ENCODE measurements at regions not wholly inside any gene's neighbourhood (a gene's known extent, or its start where the extent isn't known, plus 50 kb on each side); places are given as distances from the start of the nearest gene placed in this dataset.
"Not testable (repeated sequence)": the region's sequence is repeated elsewhere in the genome, so short reads cannot be mapped to it uniquely, and the experiment has no call there.

DNA sequence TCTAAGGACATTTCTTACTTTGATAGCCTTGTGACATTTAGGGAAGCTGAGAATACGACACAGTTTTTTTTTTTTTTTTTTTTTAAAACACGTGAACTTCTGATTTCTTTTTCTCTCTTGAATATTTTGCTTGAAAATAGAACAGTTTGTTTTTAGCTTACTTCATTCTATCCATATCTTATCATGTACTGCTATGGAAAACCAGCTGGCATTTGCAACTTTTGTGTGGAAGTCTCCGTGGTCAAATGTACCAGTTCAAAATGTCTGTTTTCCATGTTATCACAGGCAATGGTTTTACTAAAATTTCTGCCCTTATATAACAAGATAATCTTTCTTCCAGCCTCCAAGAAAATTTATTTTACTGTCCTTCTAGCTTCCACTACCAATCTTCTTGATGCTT lies 821.6 kb downstream of the DNAJB9 start:
- H3K4me3 Mint-ChIP-seq = no peak overlapping the region
- H3K27me3 Mint-ChIP-seq = no peaks in the 10 kb centered on the region
- no peak for DNase-seq
- no peaks in the 10 kb centered on the region for H3K9me3 Mint-ChIP-seq
- H3K4me1 Mint-ChIP-seq = no peaks in the 10 kb centered on the region
- no peaks in the 10 kb centered on the region for H3K36me3 Mint-ChIP-seq (ENCODE audit: low read depth)
- intact Hi-C loops (cut with micrococcal nuclease) = no loop called here
- no peak overlapping the region for H3K27ac Mint-ChIP-seq

DNA sequence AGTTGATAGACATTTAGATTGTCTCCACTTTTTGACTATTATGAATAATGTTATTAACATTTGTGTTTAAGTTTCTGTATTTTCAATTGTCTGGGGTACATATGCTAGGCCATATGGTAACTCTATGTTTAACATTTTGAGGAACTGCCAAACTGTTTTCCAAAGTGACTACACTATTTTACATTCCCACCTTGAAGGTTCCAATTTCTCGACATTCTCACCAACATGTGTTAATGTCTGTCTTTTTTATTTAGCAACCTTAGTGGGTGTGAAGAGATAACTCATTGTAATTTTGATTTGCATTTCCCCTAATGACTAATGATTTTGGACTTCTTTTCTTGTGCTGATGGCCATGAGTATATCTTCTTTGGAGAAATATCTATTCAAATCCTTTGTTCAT lies 832.4 kb downstream of the DNAJB9 start:
- intact Hi-C loops (cut with micrococcal nuclease) = no loop called here

DNA sequence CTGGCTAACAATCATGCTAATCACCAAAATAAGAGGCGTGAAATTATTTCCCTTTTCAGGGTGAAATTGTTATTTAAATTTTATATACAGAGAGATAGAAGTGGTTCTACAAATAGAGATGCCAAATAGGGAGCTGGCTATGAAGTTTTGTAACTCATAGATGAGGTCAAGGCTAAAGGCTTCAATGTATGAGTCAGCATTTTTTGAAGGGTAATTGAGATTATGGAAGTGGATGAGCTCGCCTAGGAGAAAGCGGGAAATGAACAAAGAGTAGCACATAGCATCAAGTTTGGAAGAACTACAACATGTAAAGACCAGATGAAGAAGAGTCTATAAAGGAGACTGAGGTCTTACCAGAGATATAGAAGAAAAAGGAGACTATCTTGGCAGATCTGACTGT lies 838.1 kb downstream of the DNAJB9 start:
- Mint-ChIP-seq H3K4me3 (no peak overlapping the region), H3K27ac (no peak overlapping the region), H3K36me3 (ENCODE audit: low read depth) (no peaks in the 10 kb centered on the region), H3K4me1 (no peaks in the 10 kb centered on the region), H3K9me3 (no peaks in the 10 kb centered on the region), H3K27me3 (no peaks in the 10 kb centered on the region)
- intact Hi-C loops (cut with micrococcal nuclease) = no loop called here
- no peak for DNase-seq

More for the DNA sequence above, 832.4 kb downstream of the DNAJB9 start:
- Mint-ChIP-seq H3K36me3 (ENCODE audit: low read depth) (no peaks in the 10 kb centered on the region), H3K27me3 (no peaks in the 10 kb centered on the region), H3K27ac (no peak overlapping the region), H3K4me3 (no peak overlapping the region), H3K4me1 (no peaks in the 10 kb centered on the region), H3K9me3 (no peaks in the 10 kb centered on the region)
- DNase-seq = no peak

DNA sequence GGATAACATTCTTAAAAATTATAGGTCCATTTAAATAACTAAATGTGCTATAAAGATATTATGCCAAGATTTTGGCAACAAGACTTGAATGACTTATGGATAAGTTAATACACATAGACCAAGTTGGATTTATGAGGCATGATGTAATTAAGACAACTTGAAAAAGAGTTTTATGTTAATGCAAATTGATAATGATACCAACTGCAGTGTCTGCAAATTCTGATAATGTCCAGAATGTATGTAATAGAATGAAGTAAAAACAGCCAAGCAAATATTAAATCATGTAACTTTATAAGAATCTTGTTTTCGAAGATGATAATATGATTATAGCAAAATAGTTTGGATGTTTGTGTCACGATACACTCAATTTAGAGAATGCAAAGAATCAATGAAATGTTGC lies 868.3 kb downstream of the DNAJB9 start:
- Mint-ChIP-seq H3K27me3 (no peaks in the 10 kb centered on the region), H3K4me1 (no peaks in the 10 kb centered on the region), H3K4me3 (no peak overlapping the region), H3K36me3 (ENCODE audit: low read depth) (no peaks in the 10 kb centered on the region), H3K27ac (no peak overlapping the region), H3K9me3 (no peaks in the 10 kb centered on the region)
- DNase-seq = no peak
- intact Hi-C loops (cut with micrococcal nuclease) = no loop called here

DNA sequence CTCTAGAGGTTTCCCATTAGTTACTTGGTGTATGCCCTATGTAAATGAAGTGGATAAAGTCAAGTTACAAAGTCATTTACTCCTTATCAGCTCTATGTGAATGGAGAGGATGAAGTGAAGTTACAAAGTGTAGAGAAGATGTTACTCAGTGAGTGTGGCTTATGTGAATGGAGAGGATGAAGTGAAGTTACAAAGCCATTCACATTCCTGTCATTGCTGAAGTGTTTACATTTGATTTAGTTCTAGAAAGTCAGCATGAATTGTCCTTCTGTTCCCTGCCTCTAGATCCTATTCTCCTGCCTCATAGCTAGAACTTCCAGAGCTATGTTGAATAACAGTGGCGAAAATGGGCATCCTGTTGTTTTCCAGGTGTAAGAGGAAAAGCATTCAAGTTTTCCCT lies 880.1 kb downstream of the DNAJB9 start:
- Mint-ChIP-seq H3K36me3 (ENCODE audit: low read depth) (no peaks in the 10 kb centered on the region), H3K27ac (no peak overlapping the region), H3K4me3 (no peak overlapping the region), H3K9me3 (no peaks in the 10 kb centered on the region), H3K4me1 (no peaks in the 10 kb centered on the region), H3K27me3 (no peaks in the 10 kb centered on the region)
- DNase-seq = no peak
- intact Hi-C loops (cut with micrococcal nuclease) = no loop called here

DNA sequence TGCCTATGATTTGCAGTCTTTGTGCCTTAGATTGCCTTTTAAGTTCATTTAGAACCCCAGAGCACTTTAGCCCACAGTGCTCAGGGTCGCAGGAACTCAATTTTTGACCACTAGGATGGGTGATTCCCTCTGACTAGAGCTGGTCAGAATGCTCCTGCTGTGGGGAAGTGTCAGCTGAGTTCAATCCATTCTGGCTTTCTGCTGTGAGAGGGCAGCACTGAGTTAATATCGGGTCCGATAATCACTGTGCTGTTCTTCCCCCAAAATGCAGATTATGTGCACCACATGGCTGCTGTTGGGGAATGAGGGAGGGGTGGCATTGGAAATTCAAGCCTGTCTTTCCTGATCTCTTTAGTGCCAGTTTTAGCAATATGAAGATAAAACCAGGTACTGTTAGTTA lies 886.4 kb downstream of the DNAJB9 start:
- no peak overlapping the region for H3K27ac Mint-ChIP-seq
- H3K36me3 Mint-ChIP-seq (ENCODE audit: low read depth) = no peaks in the 10 kb centered on the region
- DNase-seq = no peak
- no peaks in the 10 kb centered on the region for H3K9me3 Mint-ChIP-seq
- no peak overlapping the region for H3K4me3 Mint-ChIP-seq
- H3K4me1 Mint-ChIP-seq = no peaks in the 10 kb centered on the region
- no peaks in the 10 kb centered on the region for H3K27me3 Mint-ChIP-seq
- intact Hi-C loops (cut with micrococcal nuclease) = no loop called here

DNA sequence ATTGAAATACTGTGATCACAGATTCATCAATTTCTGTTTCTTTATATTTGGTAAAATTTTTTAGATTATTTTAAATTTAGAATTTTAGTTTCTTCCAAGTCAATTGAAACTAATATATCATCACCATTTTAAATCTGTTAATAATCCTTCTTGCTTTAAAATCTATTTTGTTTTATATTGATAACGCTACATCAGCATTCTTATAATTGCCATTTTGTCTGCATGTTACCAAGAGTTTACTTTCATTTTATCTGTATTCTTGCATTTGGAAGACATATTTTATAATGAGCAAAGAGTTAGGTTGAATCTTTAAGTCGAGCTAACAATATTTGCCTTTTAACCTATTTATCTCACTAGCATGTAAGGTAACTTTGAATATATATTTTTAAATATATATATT lies 890.6 kb downstream of the DNAJB9 start:
- H3K27ac Mint-ChIP-seq = no peak overlapping the region
- H3K36me3 Mint-ChIP-seq (ENCODE audit: low read depth) = no peaks in the 10 kb centered on the region
- no peaks in the 10 kb centered on the region for H3K27me3 Mint-ChIP-seq
- H3K9me3 Mint-ChIP-seq = no peaks in the 10 kb centered on the region
- no peaks in the 10 kb centered on the region for H3K4me1 Mint-ChIP-seq
- DNase-seq = no peak
- H3K4me3 Mint-ChIP-seq = no peak overlapping the region
- intact Hi-C loops (cut with micrococcal nuclease) = no loop called here

DNA sequence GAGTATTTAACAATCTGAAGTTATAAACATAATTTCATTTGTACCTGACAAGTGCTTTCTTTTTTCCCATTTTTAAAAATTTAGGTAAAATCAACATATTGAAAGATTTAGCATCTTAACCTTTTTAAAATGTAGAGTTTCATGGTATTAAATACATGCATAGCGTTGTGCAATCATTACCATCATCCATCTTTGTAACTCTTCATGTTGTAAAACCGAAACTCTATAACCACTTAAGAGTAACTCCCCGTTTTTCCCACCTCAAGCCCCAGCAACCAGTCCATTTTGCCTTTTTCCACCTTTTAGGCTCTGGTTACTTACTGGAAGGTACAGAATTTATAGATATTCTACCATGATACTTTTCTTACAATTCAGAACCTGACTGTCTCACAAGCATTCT lies 892.5 kb downstream of the DNAJB9 start:
- H3K4me3 Mint-ChIP-seq = no peak overlapping the region
- H3K9me3 Mint-ChIP-seq = no peaks in the 10 kb centered on the region
- no peaks in the 10 kb centered on the region for H3K27me3 Mint-ChIP-seq
- H3K36me3 Mint-ChIP-seq (ENCODE audit: low read depth) = no peaks in the 10 kb centered on the region
- intact Hi-C loops (cut with micrococcal nuclease) = no loop called here
- no peak for DNase-seq
- H3K27ac Mint-ChIP-seq = no peak overlapping the region
- H3K4me1 Mint-ChIP-seq = no peaks in the 10 kb centered on the region

DNA sequence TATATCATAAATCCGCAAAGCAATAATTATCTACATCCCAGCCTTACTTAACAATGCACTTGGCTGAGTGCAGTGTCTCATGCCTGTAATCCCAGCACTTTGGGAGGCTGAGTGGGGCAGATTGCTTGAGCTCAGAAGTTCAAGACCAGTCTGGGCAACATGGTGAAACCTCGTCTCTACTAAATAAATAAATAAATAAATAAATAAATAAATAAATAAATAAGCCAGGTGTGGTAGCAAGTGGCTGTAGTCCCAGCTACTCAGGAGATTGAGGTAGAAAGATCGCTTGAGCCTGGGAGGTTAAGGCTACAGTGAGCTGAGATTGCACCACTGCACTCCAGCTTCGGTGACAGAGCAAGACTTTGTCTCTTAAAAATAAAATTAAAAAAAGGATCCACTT lies 898.1 kb downstream of the DNAJB9 start:
- H3K36me3 Mint-ChIP-seq (ENCODE audit: low read depth); intact Hi-C loops (cut with micrococcal nuclease); H3K9me3 Mint-ChIP-seq; H3K4me1 Mint-ChIP-seq; H3K4me3 Mint-ChIP-seq; H3K27ac Mint-ChIP-seq; DNase-seq; H3K27me3 Mint-ChIP-seq: not testable (repeated sequence)

DNA sequence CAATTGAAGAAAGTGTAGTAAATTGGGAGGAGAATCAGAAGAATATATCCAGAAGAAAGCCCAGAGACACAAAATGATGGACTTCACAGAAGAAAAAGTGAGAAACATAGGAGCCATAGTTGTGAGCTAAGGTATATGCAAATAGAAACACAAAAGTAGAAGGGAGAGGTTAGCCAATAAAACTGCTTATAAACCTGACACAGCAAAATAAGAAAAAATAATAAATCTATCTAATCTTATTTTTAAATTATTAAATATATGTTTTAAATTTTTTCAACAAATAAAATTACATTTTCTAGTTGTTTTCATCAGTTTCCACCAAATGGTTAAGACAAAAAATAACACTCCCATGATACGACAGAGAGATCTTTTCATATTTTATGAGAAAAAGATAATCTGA lies 903.5 kb downstream of the DNAJB9 start:
- H3K27me3 Mint-ChIP-seq = no peaks in the 10 kb centered on the region
- DNase-seq = no peak
- intact Hi-C loops (cut with micrococcal nuclease) = no loop called here
- no peaks in the 10 kb centered on the region for H3K4me1 Mint-ChIP-seq
- no peak overlapping the region for H3K4me3 Mint-ChIP-seq
- no peaks in the 10 kb centered on the region for H3K9me3 Mint-ChIP-seq
- no peaks in the 10 kb centered on the region for H3K36me3 Mint-ChIP-seq (ENCODE audit: low read depth)
- H3K27ac Mint-ChIP-seq = no peak overlapping the region

DNA sequence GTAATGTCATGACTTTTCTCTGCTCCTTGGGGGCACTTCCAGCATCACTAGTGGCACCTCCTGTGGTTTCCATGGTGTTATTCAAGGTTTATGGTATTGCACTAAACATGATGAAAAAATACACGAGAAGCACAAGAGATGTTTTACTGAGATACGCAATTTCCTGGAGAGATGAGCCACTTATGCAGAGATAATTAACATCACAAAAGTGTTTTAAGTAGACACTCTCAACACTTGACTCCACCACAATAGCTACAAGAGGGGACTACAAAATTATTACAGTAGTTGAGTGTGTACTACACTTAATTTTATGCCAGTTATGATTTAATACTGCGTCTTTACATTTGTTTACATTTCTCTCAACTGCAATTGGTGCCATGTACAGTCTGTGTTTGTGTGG lies 906.7 kb downstream of the DNAJB9 start:
- no peaks in the 10 kb centered on the region for H3K27me3 Mint-ChIP-seq
- DNase-seq = no peak
- intact Hi-C loops (cut with micrococcal nuclease) = no loop called here
- H3K36me3 Mint-ChIP-seq (ENCODE audit: low read depth) = no peaks in the 10 kb centered on the region
- no peaks in the 10 kb centered on the region for H3K9me3 Mint-ChIP-seq
- no peak overlapping the region for H3K27ac Mint-ChIP-seq
- no peak overlapping the region for H3K4me3 Mint-ChIP-seq
- H3K4me1 Mint-ChIP-seq = no peaks in the 10 kb centered on the region

DNA sequence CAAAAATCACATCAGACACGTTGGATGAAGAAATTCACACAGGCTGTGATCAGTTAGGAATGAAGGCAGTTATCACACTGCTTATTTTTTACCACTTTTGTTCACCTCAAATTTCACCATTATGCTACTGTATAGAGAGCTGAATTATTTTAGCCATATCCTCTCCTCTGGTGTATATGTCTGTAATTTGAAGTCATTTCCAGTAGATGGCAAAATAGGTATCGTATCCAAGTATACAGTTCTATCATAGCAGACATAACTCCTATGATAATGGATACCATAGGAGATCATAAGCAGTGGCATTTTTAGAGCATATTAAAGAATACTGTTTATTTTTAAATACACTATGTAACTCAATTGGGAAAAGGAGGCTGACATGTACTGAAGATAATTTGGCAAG lies 909.7 kb downstream of the DNAJB9 start:
- no peaks in the 10 kb centered on the region for H3K9me3 Mint-ChIP-seq
- H3K27ac Mint-ChIP-seq = no peak overlapping the region
- H3K36me3 Mint-ChIP-seq (ENCODE audit: low read depth) = no peaks in the 10 kb centered on the region
- H3K4me1 Mint-ChIP-seq = no peaks in the 10 kb centered on the region
- no peak overlapping the region for H3K4me3 Mint-ChIP-seq
- DNase-seq = no peak
- no peaks in the 10 kb centered on the region for H3K27me3 Mint-ChIP-seq
- intact Hi-C loops (cut with micrococcal nuclease) = no loop called here

DNA sequence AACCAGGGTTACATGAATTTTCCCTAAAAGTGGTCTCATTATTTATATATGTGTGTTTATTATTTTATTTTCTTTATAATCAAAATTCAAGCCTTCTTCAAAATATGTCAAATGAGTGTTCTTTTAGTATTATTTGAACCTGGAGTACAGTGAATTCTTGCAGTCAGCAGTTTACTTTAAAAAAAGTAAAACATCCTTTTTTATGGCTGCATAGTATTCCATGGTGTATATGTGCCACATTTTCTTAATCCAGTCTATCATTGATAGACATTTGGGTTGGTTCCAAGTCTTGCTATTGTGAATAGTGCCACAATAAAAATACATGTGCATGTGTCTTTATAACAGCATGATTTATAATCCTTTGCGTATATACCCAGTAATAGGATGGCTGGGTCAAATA lies 920.9 kb downstream of the DNAJB9 start:
- H3K9me3 Mint-ChIP-seq; DNase-seq; intact Hi-C loops (cut with micrococcal nuclease); H3K4me3 Mint-ChIP-seq; H3K4me1 Mint-ChIP-seq; H3K27me3 Mint-ChIP-seq; H3K27ac Mint-ChIP-seq; H3K36me3 Mint-ChIP-seq (ENCODE audit: low read depth): not testable (repeated sequence)

DNA sequence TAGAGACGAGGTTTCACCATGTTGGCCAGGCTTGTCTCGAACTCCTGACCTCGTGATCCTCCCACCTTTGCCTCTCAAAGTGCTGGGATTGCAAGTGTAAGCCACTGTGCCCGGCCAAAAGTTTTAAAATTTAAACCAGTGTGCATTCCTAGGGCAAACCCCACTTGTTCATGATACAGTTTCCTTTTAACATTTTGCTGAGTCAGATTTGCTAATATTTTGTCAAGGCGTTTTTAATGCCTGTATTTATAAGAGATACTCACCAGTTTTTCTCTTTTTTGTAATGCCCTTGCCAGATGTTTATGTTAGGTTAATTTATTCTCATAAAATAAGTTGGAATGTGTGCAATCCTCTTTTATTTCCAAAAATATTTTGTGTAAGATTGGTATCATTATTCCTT lies 927.4 kb downstream of the DNAJB9 start:
- DNase-seq = no peak
- intact Hi-C loops (cut with micrococcal nuclease) = no loop called here
- Mint-ChIP-seq H3K9me3 (no peaks in the 10 kb centered on the region), H3K36me3 (ENCODE audit: low read depth) (no peaks in the 10 kb centered on the region), H3K4me1 (no peaks in the 10 kb centered on the region), H3K27me3 (no peaks in the 10 kb centered on the region), H3K4me3 (no peak overlapping the region), H3K27ac (no peak overlapping the region)

DNA sequence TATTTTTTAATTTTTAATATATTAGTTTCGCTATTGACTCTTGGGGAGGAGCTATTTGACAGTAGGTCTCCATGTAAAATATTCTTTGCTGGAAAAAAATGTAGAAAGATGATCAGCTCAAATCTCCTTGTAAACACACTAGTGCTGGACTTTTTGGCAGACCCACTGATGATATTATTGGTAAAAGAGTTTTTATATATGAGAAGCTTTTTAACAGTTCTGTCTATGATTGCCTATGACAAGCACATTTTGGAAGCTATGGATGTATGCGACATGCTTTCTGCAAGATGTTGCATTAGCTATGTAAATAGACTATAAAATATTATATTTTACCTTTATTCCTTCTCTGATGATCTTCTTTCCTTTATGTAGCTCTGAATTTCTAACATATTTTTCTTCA lies 928.5 kb downstream of the DNAJB9 start:
- intact Hi-C loops (cut with micrococcal nuclease) = no loop called here
- Mint-ChIP-seq H3K9me3 (no peaks in the 10 kb centered on the region), H3K4me1 (no peaks in the 10 kb centered on the region), H3K27me3 (no peaks in the 10 kb centered on the region), H3K27ac (no peak overlapping the region), H3K4me3 (no peak overlapping the region), H3K36me3 (ENCODE audit: low read depth) (no peaks in the 10 kb centered on the region)
- no peak for DNase-seq

DNA sequence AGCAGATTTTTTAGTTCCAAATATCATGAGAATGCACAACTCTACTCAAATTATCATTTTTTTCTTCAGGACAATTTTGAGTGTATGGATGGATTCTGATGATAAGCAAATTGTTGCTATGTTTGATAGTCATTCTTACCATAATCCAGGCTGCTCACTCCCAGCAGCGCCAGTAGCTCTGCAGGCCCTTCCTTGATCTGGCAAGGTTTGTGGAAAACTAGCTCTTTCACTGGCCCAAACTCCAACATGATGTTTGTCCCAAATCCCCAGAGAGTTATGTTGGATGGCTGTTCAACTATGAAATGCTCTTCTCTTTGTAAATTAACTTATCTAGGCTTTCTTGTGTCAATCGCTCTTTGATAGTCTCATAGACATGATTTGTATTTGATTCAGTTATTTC lies 933.7 kb downstream of the DNAJB9 start:
- no peaks in the 10 kb centered on the region for H3K4me1 Mint-ChIP-seq
- H3K9me3 Mint-ChIP-seq = no peaks in the 10 kb centered on the region
- no peak overlapping the region for H3K27ac Mint-ChIP-seq
- H3K4me3 Mint-ChIP-seq = no peak overlapping the region
- no peak for DNase-seq
- H3K36me3 Mint-ChIP-seq (ENCODE audit: low read depth) = no peaks in the 10 kb centered on the region
- H3K27me3 Mint-ChIP-seq = no peaks in the 10 kb centered on the region
- intact Hi-C loops (cut with micrococcal nuclease) = no loop called here

All from activated CD4-positive, alpha-beta T cell treated with anti-CD3 and anti-CD28 coated beads, Interleukin-2, amount 10 ng/mL, durations not matched to agents 24 days and 14 days (primary cell).